GM12873 (cell line): ENCODE measurements at regions not wholly inside any gene's neighbourhood (a gene's known extent, or its start where the extent isn't known, plus 50 kb on each side); places are given as distances from the start of the nearest gene placed in this dataset.

Experiments used
- TF ChIP-seq, protein P1 (sequence below): IDR thresholded peaks from 2 replicates; pipeline ENCODE4 v1.5.1; 2012; ENCODE audit warnings: low read depth, mild to moderate bottlenecking, moderate library complexity, low read length, control low read depth; ENCODE audit not compliant: insufficient read depth; ENCODE audit errors: missing control alignments

DNA sequence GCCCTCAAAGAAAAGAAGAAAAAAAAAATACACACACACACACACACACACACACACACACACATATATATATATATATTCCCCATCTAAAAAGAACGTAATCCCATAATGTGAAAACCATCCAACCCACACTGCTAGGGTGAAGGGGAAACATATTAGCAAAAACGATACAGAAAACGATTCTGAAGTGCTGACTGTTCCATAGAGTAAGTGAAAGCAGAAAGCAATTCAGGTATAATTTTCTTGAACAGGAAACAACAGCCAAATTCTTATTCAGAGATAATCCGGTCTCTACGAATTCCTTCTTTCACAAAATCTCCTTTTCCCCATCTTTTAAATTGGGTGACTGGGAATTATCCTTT is 393.5 kb downstream of the NOVA1 start:
- TF ChIP-seq, protein P1, sequence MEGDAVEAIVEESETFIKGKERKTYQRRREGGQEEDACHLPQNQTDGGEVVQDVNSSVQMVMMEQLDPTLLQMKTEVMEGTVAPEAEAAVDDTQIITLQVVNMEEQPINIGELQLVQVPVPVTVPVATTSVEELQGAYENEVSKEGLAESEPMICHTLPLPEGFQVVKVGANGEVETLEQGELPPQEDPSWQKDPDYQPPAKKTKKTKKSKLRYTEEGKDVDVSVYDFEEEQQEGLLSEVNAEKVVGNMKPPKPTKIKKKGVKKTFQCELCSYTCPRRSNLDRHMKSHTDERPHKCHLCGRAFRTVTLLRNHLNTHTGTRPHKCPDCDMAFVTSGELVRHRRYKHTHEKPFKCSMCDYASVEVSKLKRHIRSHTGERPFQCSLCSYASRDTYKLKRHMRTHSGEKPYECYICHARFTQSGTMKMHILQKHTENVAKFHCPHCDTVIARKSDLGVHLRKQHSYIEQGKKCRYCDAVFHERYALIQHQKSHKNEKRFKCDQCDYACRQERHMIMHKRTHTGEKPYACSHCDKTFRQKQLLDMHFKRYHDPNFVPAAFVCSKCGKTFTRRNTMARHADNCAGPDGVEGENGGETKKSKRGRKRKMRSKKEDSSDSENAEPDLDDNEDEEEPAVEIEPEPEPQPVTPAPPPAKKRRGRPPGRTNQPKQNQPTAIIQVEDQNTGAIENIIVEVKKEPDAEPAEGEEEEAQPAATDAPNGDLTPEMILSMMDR, result no peak

DNA sequence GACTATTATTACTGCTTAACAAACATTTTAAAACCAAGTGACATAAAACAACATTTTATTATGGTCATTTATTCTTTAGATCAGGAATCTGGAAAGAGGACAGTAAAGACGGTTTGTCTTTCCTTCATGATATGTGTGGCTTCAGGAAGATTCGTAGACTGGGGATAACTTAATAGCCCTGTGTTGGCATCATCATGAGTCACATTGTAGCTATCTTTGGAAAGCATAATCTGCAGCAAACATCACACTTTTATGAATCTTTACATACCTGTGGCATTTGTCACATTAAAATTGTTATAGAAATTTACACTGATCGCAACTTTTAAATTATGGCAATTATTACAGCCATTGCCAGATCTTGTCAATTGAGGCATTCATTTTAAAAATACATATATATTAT is 397.1 kb downstream of the NOVA1 start:
- TF ChIP-seq, protein P1, result no peak

DNA sequence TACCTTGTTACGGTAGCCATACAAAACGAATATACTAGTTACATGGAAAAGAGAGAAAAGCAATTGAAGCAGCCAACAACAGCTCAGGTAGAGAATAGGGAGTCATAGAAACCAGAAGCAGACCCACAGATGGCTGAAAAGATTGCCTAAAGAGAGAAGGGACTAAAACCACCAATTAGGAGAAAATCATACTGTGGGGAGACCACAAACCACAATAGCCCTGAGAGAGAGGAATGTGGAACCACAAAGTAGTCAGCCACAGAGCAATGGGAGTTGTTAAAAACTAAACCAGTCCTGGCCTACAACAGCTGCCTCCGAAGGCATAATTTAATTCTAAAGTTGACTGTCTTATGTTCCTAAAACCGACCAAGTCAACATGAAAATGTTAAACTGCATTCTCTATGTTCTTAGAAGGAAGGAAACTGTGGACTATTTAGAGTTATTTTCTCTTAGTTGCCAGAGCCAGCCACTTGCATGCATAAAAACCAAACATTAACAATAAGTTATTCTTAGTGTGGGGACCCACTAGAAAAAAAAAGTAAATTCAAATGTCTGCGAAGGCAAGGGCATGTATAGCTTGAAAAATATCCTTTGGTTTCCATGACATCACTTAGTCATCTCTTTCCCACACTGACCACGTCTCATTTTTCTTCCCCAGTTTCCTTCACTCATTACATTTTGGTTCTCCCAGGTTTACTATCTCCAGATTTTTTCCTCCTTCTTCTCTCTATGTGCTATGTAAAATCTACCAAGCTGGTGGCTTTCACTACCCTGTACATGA is 398.1 kb downstream of the NOVA1 start:
- TF ChIP-seq, protein P1, result no peak

DNA sequence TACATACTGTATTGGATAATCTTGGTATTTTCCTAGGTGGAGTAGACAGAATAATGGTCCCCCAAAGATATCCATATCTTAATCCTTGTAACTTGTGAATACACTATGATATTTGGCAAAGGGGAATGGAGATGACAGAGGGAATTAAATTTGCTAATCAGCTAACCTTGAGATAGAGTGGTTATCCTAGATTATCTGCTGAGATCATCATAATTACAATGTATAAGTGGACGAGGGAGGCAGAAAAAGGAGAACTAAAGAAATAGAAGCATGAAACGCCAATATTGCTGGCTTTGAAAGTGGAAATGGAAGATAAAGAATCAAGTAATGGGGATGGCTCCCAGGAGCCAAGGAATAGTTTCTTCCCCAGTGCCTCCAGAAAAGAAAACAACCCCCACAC is 398.7 kb downstream of the NOVA1 start:
- TF ChIP-seq, protein P1, result no peak

DNA sequence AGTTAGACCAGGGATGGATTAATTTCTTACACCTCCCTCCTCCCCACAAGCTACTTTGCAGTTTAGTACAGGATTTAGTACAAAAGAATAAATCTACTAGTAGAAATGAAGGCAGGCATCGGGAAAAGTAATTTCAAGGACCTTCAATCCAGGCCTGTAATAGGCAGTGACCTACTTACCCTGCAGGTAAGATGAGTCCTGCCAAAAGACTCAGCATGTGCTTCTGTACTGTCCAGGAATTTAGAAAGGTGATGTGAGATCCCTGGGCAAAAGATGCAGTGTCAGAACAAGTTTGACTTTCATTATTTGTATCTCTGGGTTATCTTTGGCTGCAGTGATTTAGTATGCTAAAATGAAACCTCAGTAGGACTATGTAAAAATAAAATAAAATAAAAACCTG is 403.0 kb downstream of the NOVA1 start:
- TF ChIP-seq, protein P1, result no peak

DNA sequence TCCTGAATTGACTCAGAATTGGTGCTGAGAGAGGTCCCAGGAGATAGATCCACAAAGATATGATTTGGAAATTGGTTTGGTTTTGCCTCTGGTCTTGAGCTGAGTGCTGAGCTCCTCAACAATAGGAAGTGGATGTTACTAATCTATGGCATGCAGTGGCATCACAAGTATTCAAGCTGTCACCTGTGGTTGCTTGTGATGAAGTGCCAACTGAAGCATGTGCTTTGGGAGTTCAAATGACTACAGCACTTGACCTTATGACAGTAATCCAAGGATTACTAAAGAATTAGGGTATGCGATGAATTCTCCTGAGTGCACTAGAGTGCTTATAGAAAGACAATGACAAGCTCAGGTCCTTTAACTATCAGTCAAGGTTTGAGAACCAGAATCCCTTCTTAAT is 406.2 kb downstream of the NOVA1 start:
- TF ChIP-seq, protein P1, result no peak

DNA sequence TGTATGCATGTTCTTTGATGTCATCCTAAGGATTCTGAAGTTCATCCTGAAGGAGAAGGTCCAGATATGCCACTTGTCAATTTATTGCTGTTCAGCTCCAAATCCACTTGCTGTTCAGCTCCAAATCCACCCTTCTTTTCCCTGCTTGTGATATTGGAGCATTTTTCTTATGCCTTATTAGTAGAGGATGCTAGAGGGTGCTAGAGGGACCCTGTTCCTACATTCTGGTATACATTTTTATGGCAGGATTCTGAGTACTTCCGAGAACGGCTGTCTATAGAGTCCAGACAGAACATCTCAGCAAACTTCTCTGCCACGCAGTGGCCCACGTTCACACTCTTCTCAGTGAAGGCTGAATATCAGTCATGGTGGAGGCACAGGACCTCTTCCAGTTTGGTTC is 406.7 kb downstream of the NOVA1 start:
- TF ChIP-seq, protein P1, result no peak
